Naive thymus-derived CD4-positive, alpha-beta T cell (primary cell): ENCODE measurements at regions not wholly inside any gene's neighbourhood (a gene's known extent, or its start where the extent isn't known, plus 50 kb on each side); places are given as distances from the start of the nearest gene placed in this dataset.

ENCODE experiments used
- ATAC-seq: fragments of 150-1000 bp; cut with Tn5 transposase; 2 replicates; pipeline ENCODE4 v1.10.0; 2021; ENCODE audit warnings: mild to moderate bottlenecking, moderate library complexity
- CTCF ChIA-PET: fragments of 350-600 bp; sonication (Branson Sonifier 250); formaldehyde crosslinking; loops from one replicate; lab custom pipeline; 2021; ENCODE audit warnings: antibody characterized with exemption; lab: Charles Lee
- POLR2A ChIA-PET: fragments of 350-600 bp; sonication (Branson Sonifier 250); formaldehyde crosslinking; loops from one replicate; lab custom pipeline; 2021; ENCODE audit warnings: antibody characterized with exemption, inconsistent platforms; lab: Charles Lee
- DNase-seq, 9 donors: peaks; one replicate each; pipeline versions ENCODE4 v3.0.0 to v3.0.0-alpha.2; 2020 to 2022; ENCODE audit warnings: mixed read lengths in 1 of 9
- H3K27ac ChIP-seq: one replicate; pipeline ENCODE4 v1.7.0; 2013; ENCODE audit warnings: mild to moderate bottlenecking, low read depth, low read length, moderate library complexity
- H3K27me3 ChIP-seq, 2 donors: one replicate each; pipeline ENCODE4 v1.7.0; 2013; ENCODE audit warnings: low read length in 2 of 2, mild to moderate bottlenecking in 2 of 2, moderate library complexity in 2 of 2; ENCODE audit not compliant: control insufficient read depth in 2 of 2, insufficient read depth in 2 of 2
- H3K36me3 ChIP-seq, 3 experiments: 1 replicate in 2 of 3; 2 replicates in 1 of 3; pipeline ENCODE4 v1.7.0; 2013; ENCODE audit warnings: low read length in 3 of 3, mild to moderate bottlenecking in 3 of 3, moderate library complexity in 1 of 3; ENCODE audit not compliant: insufficient read depth in 3 of 3, control insufficient read depth in 2 of 3
- H3K4me1 ChIP-seq, 2 donors: one replicate each; pipeline ENCODE4 v1.7.0; 2013; ENCODE audit warnings: low read length in 2 of 2, mild to moderate bottlenecking in 2 of 2, moderate library complexity in 1 of 2; ENCODE audit not compliant: control insufficient read depth in 2 of 2, insufficient read depth in 2 of 2
- H3K4me3 ChIP-seq: 2 replicates; pipeline ENCODE4 v1.7.0; 2013; ENCODE audit warnings: mild to moderate bottlenecking, low read length
- H3K9me3 ChIP-seq, 3 experiments: 1 replicate in 2 of 3; 2 replicates in 1 of 3; pipeline ENCODE4 v1.7.0; 2013; ENCODE audit warnings: low read length in 3 of 3; ENCODE audit not compliant: control insufficient read depth in 2 of 3
- H3K27ac Mint-ChIP-seq, 9 donors: one replicate each; pipeline ENCODE4 v1.8.0; 2020 to 2022; ENCODE audit warnings: mixed read lengths in 9 of 9, mild to moderate bottlenecking in 8 of 9, moderate library complexity in 5 of 9, inconsistent platforms in 2 of 9
- H3K27me3 Mint-ChIP-seq, 5 donors: one replicate each; pipeline ENCODE4 v1.8.0; 2021 to 2022; ENCODE audit warnings: mixed read lengths in 5 of 5, mild to moderate bottlenecking in 1 of 5
- H3K36me3 Mint-ChIP-seq, 5 donors: one replicate each; pipeline ENCODE4 v1.8.0; 2020 to 2022; ENCODE audit warnings: mixed read lengths in 5 of 5, mild to moderate bottlenecking in 3 of 5, inconsistent platforms in 1 of 5
- H3K4me1 Mint-ChIP-seq, 7 donors: one replicate each; pipeline ENCODE4 v1.8.0; 2020 to 2022; ENCODE audit warnings: mixed read lengths in 7 of 7, mild to moderate bottlenecking in 3 of 7, inconsistent platforms in 1 of 7
- H3K4me3 Mint-ChIP-seq, 10 donors: one replicate each; pipeline ENCODE4 v1.8.0; 2020 to 2022; ENCODE audit warnings: mild to moderate bottlenecking in 10 of 10, mixed read lengths in 10 of 10, moderate library complexity in 6 of 10, inconsistent platforms in 2 of 10
- H3K9me3 Mint-ChIP-seq, 11 donors: one replicate each; pipeline ENCODE4 v1.8.0; 2020 to 2022; ENCODE audit warnings: mixed read lengths in 11 of 11, mild to moderate bottlenecking in 4 of 11, inconsistent platforms in 1 of 11, moderate library complexity in 1 of 11
- intact Hi-C, 2 donors: fragments of 100-400 bp; cut with micrococcal nuclease; formaldehyde crosslinking; loops; one replicate each; pipeline ENCODE4 v1.15.1; 2023

GRCh38 chr3:132857317-132857716, 135.1 kb upstream of the NPHP3 start:
- no peak for ATAC-seq
- no peak overlapping the region for H3K4me3 Mint-ChIP-seq
- no peaks in the 10 kb centered on the region for H3K36me3 ChIP-seq
- no peaks in the 10 kb centered on the region for H3K4me1 ChIP-seq
- CTCF ChIA-PET = interaction anchor here (0.7 kb wide), 1 partner anchor 37 kb away, joined by 3 read pairs; no protein-coding TSS in a partner anchor
- H3K4me3 ChIP-seq = no peak overlapping the region
- peaks cover 0 to 9% (median 0%) of the 10 kb centered on the region in 11 donors for H3K9me3 Mint-ChIP-seq
- H3K9me3 ChIP-seq = no peaks in the 10 kb centered on the region
- no peak for DNase-seq
- POLR2A ChIA-PET = no interaction called here
- H3K27me3 Mint-ChIP-seq = peaks cover 0 to 9% (median 5%) of the 10 kb centered on the region in 5 donors
- H3K27ac Mint-ChIP-seq = no peak overlapping the region
- no peaks in the 10 kb centered on the region for H3K27me3 ChIP-seq
- intact Hi-C loops = no loop called here
- no peak overlapping the region for H3K27ac ChIP-seq
- H3K4me1 Mint-ChIP-seq = no peaks in the 10 kb centered on the region
- no peaks in the 10 kb centered on the region for H3K36me3 Mint-ChIP-seq

DNA sequence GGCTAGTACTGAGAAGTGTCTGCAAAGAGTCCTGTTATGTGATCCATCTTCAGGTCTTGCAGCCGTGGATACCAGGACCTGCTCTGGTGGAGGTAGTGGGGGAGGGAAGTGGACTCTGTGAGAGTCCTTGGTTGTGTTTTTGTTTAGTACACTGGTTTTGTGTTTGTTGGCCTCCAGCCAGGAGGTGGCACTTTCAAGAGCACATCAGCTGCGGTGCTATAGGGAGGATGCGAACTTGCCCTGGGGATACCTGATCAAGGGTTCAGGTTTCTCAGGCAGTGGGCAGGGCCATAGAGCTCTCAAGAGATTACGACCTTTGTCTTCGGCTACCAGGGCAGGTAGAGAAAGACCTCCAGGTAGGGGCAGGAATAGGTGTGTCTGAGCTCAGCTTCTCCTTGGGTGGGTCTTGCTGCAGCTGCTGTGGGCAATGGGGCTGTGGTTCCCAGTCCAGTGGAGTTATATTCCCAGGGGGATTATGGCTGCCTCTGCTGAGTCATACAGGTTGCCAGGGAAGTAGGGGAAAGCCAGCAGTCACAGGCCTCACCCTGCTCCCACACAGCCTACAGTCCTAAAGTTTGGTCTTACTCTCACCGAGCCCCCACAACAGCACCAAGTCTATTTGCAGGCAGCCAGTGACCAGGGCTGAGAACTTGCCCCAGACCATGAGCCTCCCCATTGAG, 132.8 kb upstream of the NPHP3 start:
- H3K36me3 Mint-ChIP-seq = no peaks in the 10 kb centered on the region
- H3K4me1 ChIP-seq = no peaks in the 10 kb centered on the region
- H3K9me3 Mint-ChIP-seq = peaks cover 0 to 21% (median 2%) of the 10 kb centered on the region in 11 donors
- H3K36me3 ChIP-seq = no peaks in the 10 kb centered on the region
- no peak for DNase-seq
- H3K27ac ChIP-seq = no peak overlapping the region
- no peak overlapping the region for H3K27ac Mint-ChIP-seq
- H3K4me1 Mint-ChIP-seq = no peaks in the 10 kb centered on the region
- no peaks in the 10 kb centered on the region for H3K27me3 ChIP-seq
- ATAC-seq = no peak
- intact Hi-C loops = no loop called here
- ChIA-PET CTCF (no interaction called here), POLR2A (no interaction called here)
- H3K9me3 ChIP-seq = no peaks in the 10 kb centered on the region
- no peak overlapping the region for H3K4me3 Mint-ChIP-seq
- H3K4me3 ChIP-seq = no peak overlapping the region
- peaks cover 0 to 8% (median 0%) of the 10 kb centered on the region in 5 donors for H3K27me3 Mint-ChIP-seq

GRCh38 chr3:132847849-132848625, 125.8 kb upstream of the NPHP3 start:
- Histone ChIP-seq H3K27ac (no peak overlapping the region), H3K4me1 (no peaks in the 10 kb centered on the region), H3K27me3 (peaks cover 0 to 4% of the 10 kb centered on the region in 2 donors), H3K9me3 (no peaks in the 10 kb centered on the region), H3K4me3 (no peak overlapping the region), H3K36me3 (no peaks in the 10 kb centered on the region)
- intact Hi-C loops = no loop called here
- H3K27ac Mint-ChIP-seq = no peak overlapping the region
- ChIA-PET CTCF (no interaction called here), POLR2A (no interaction called here)
- H3K36me3 Mint-ChIP-seq = no peaks in the 10 kb centered on the region
- peaks cover 0 to 7% (median under 1%) of the 10 kb centered on the region in 5 donors for H3K27me3 Mint-ChIP-seq
- ATAC-seq (no peak), DNase-seq (no peak)
- peaks cover 0 to 24% (median 3%) of the 10 kb centered on the region in 11 donors for H3K9me3 Mint-ChIP-seq
- no peak overlapping the region for H3K4me3 Mint-ChIP-seq
- H3K4me1 Mint-ChIP-seq = no peaks in the 10 kb centered on the region

- CTCF ChIA-PET = no interaction called here
- Histone ChIP-seq H3K4me3 (no peak overlapping the region), H3K36me3 (no peaks in the 10 kb centered on the region), H3K4me1 (no peaks in the 10 kb centered on the region), H3K27me3 (peaks cover 0 to 4% of the 10 kb centered on the region in 2 donors), H3K9me3 (no peaks in the 10 kb centered on the region), H3K27ac (no peak overlapping the region)
- ATAC-seq (no peak), DNase-seq (no peak)
- Mint-ChIP-seq H3K9me3 (peaks cover 0 to 2% (median 0%) of the 10 kb centered on the region in 11 donors), H3K4me1 (no peaks in the 10 kb centered on the region), H3K27me3 (peaks cover 0 to 17% (median 12%) of the 10 kb centered on the region in 5 donors), H3K27ac (no peak overlapping the region), H3K4me3 (no peak overlapping the region), H3K36me3 (no peaks in the 10 kb centered on the region)
- intact Hi-C loops = no loop called here
- POLR2A ChIA-PET = no interaction called here
These were observed 121.8 kb upstream of the NPHP3 start for GRCh38 chr3:132843851-132844553.

- DNase-seq = no peak
- ChIA-PET CTCF (no interaction called here), POLR2A (no interaction called here)
- H3K27me3 ChIP-seq = peaks cover 0 to 4% of the 10 kb centered on the region in 2 donors
- ATAC-seq = no peak
- no peak overlapping the region for H3K27ac ChIP-seq
- no peaks in the 10 kb centered on the region for H3K9me3 Mint-ChIP-seq
- H3K4me3 Mint-ChIP-seq = no peak overlapping the region
- H3K27ac Mint-ChIP-seq = no peak overlapping the region
- H3K4me1 Mint-ChIP-seq = no peaks in the 10 kb centered on the region
- peaks cover 0 to 17% (median 12%) of the 10 kb centered on the region in 5 donors for H3K27me3 Mint-ChIP-seq
- H3K36me3 ChIP-seq = no peaks in the 10 kb centered on the region
- H3K36me3 Mint-ChIP-seq = no peaks in the 10 kb centered on the region
- H3K4me1 ChIP-seq = no peaks in the 10 kb centered on the region
- H3K9me3 ChIP-seq = no peaks in the 10 kb centered on the region
- H3K4me3 ChIP-seq = no peak overlapping the region
- intact Hi-C loops = no loop called here
These were observed 121.1 kb upstream of the NPHP3 start for GRCh38 chr3:132843349-132843748.

DNA sequence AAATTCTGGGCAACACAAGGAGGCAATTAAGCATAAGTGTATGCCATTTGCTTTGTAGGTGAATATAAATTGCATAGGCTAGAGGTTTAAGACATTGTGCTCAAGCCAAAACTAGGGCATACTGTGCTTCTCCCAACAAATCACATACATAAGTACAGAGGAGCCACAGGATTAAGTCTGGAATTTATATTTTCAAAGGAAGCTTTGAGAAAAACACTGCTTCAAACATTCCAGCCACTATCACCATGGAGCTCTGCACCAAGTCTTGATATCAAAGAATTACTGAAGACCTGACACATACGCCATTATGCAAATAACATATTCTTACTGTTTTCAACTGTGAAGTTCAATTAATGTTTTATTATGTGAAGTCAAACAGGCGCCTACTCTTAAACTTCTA, 119.4 kb upstream of the NPHP3 start:
- Histone ChIP-seq H3K9me3 (no peaks in the 10 kb centered on the region), H3K4me1 (no peaks in the 10 kb centered on the region), H3K4me3 (no peak overlapping the region), H3K27ac (no peak overlapping the region), H3K36me3 (no peaks in the 10 kb centered on the region), H3K27me3 (peaks cover 0 to 4% of the 10 kb centered on the region in 2 donors)
- ATAC-seq (no peak), DNase-seq (no peak)
- intact Hi-C loops = no loop called here
- H3K27me3 Mint-ChIP-seq = peaks cover 0 to 24% (median 19%) of the 10 kb centered on the region in 5 donors
- H3K36me3 Mint-ChIP-seq = no peaks in the 10 kb centered on the region
- H3K4me1 Mint-ChIP-seq = no peaks in the 10 kb centered on the region
- POLR2A ChIA-PET = no interaction called here
- H3K9me3 Mint-ChIP-seq = no peaks in the 10 kb centered on the region
- H3K27ac Mint-ChIP-seq = no peak overlapping the region
- H3K4me3 Mint-ChIP-seq = no peak overlapping the region
- CTCF ChIA-PET = no interaction called here
